Kidney tubule cell (primary cell): ENCODE measurements at regions not wholly inside any gene's neighbourhood (a gene's known extent, or its start where the extent isn't known, plus 50 kb on each side); places are given as distances from the start of the nearest gene placed in this dataset.

Experiments
- DNase-seq: peaks from one replicate; pipeline ENCODE4 v3.0.0-alpha.2; 2018; ENCODE audit warnings: low spot score

GRCh38 chr1:55402671-55403464 lies 187.7 kb upstream of the USP24 start:
- peak; percentile 58 for DNase-seq

- DNase-seq: peak; percentile 57
These were observed 187.0 kb upstream of the USP24 start for GRCh38 chr1:55402142-55402541.

GRCh38 chr1:55400508-55400907 lies 185.3 kb upstream of the USP24 start:
- no peak for DNase-seq

- no peak for DNase-seq
These were observed 184.2 kb upstream of the USP24 start for GRCh38 chr1:55399346-55399745.

- no peak for DNase-seq
These were observed 181.3 kb upstream of the USP24 start for GRCh38 chr1:55396381-55396891.

- DNase-seq: no peak
These were observed 173.8 kb upstream of the USP24 start for GRCh38 chr1:55388960-55389359.

GRCh38 chr1:55387145-55387544 lies 172.0 kb upstream of the USP24 start:
- DNase-seq: no peak

- DNase-seq: no peak
These were observed 171.3 kb upstream of the USP24 start for GRCh38 chr1:55386456-55386855.

- no peak for DNase-seq
These were observed 170.3 kb upstream of the USP24 start for GRCh38 chr1:55385402-55386018.

GRCh38 chr1:55384637-55385036 lies 169.5 kb upstream of the USP24 start:
- DNase-seq: no peak

- no peak for DNase-seq
These were observed 167.7 kb upstream of the USP24 start for GRCh38 chr1:55382806-55383305.

GRCh38 chr1:55381983-55382382 lies 166.8 kb upstream of the USP24 start:
- DNase-seq: no peak

- no peak for DNase-seq
These were observed 166.3 kb upstream of the USP24 start for GRCh38 chr1:55381491-55381890.

- no peak for DNase-seq
These were observed 165.3 kb upstream of the USP24 start for GRCh38 chr1:55380355-55380970.

- DNase-seq: peak; percentile 52
These were observed 163.4 kb upstream of the USP24 start for GRCh38 chr1:55378582-55378981.

- DNase-seq: peak; percentile 9
These were observed 161.7 kb upstream of the USP24 start for GRCh38 chr1:55376897-55377296.

GRCh38 chr1:55375617-55376258 lies 160.6 kb upstream of the USP24 start:
- peak; percentile 52 for DNase-seq

- no peak for DNase-seq
These were observed 159.8 kb upstream of the USP24 start for GRCh38 chr1:55374801-55375616.

GRCh38 chr1:55374216-55374615 lies 159.1 kb upstream of the USP24 start:
- no peak for DNase-seq

- DNase-seq: no peak
These were observed 154.3 kb upstream of the USP24 start for GRCh38 chr1:55369474-55369873.

GRCh38 chr1:55368698-55369097 lies 153.5 kb upstream of the USP24 start:
- no peak for DNase-seq
